CD14-positive monocyte (primary cell): ENCODE measurements at regions not wholly inside any gene's neighbourhood (a gene's known extent, or its start where the extent isn't known, plus 50 kb on each side); places are given as distances from the start of the nearest gene placed in this dataset.

ENCODE experiments used
- DNase-seq, 3 donors: peaks; one replicate each; pipeline ENCODE4 v3.0.0-alpha.2; 2011 to 2022
- H2AFZ ChIP-seq: 2 replicates; pipeline ENCODE4 v1.6.0; 2012; ENCODE audit warnings: mild to moderate bottlenecking, low read depth, low read length, inconsistent platforms; ENCODE audit not compliant: insufficient read depth, poor library complexity, severe bottlenecking
- H3K27ac ChIP-seq, 2 donors: 1 replicate in 1 of 2; 2 replicates in 1 of 2; pipeline ENCODE4 v1.5.1; 2012 to 2013; ENCODE audit warnings: low read length in 2 of 2, control low read depth in 1 of 2, inconsistent platforms in 1 of 2, low read depth in 1 of 2, mild to moderate bottlenecking in 1 of 2
- H3K27me3 ChIP-seq, 2 donors: one replicate each; pipeline versions ENCODE4 v1.6.0 to v1.6.1; 2011 to 2013; ENCODE audit warnings: low read length in 2 of 2; ENCODE audit not compliant: control insufficient read depth in 2 of 2, insufficient read depth in 2 of 2
- H3K36me3 ChIP-seq, 2 donors: replicated peaks in 1 of 2; 1 replicate in 1 of 2; 2 replicates in 1 of 2; pipeline versions ENCODE4 v1.5.1 to v1.6.1; 2012 to 2013; ENCODE audit warnings: low read length in 2 of 2, control low read depth in 1 of 2, inconsistent platforms in 1 of 2, mild to moderate bottlenecking in 1 of 2; ENCODE audit not compliant: insufficient read depth in 2 of 2, control insufficient read depth in 1 of 2
- H3K4me1 ChIP-seq, 2 donors: 1 replicate in 1 of 2; 2 replicates in 1 of 2; pipeline versions ENCODE4 v1.5.1 to v1.6.1; 2012 to 2013; ENCODE audit warnings: low read length in 2 of 2, control low read depth in 1 of 2, inconsistent platforms in 1 of 2, mild to moderate bottlenecking in 1 of 2, moderate library complexity in 1 of 2; ENCODE audit not compliant: insufficient read depth in 2 of 2, control insufficient read depth in 1 of 2
- H3K4me2 ChIP-seq: replicated peaks from 2 replicates; pipeline ENCODE3; 2012; ENCODE audit warnings: low read length, moderate library complexity, mild to moderate bottlenecking; ENCODE audit not compliant: poor library complexity, severe bottlenecking; ENCODE audit errors: extremely low read depth
- H3K4me3 ChIP-seq, 3 experiments: fragments of 200-600 bp in 1 of 3; sonication (generic) in 1 of 3; replicated peaks in 1 of 3; 1 replicate in 2 of 3; 2 replicates in 1 of 3; pipeline ENCODE4 v1.5.1; 2011 to 2013; ENCODE audit warnings: low read length in 3 of 3, mild to moderate bottlenecking in 3 of 3, control low read depth in 2 of 3, low read depth in 2 of 3, inconsistent platforms in 1 of 3, moderate library complexity in 1 of 3
- H3K79me2 ChIP-seq: 2 replicates; pipeline ENCODE4 v1.6.0; 2012; ENCODE audit warnings: mild to moderate bottlenecking, control low read depth, inconsistent platforms, low read length, moderate library complexity; ENCODE audit not compliant: insufficient read depth
- H3K9ac ChIP-seq: 2 replicates; pipeline ENCODE4 v1.6.0; 2017; ENCODE audit warnings: low read length, mild to moderate bottlenecking; ENCODE audit not compliant: insufficient read depth, poor library complexity, severe bottlenecking
- H3K9me3 ChIP-seq, 2 donors: replicated peaks in 1 of 2; 1 replicate in 1 of 2; 2 replicates in 1 of 2; pipeline versions ENCODE4 v1.5.1 to v1.6.1; 2012 to 2013; ENCODE audit warnings: low read length in 2 of 2, control low read depth in 1 of 2; ENCODE audit not compliant: control insufficient read depth in 1 of 2, insufficient read depth in 1 of 2
- H4K20me1 ChIP-seq: 2 replicates; pipeline ENCODE4 v1.6.0; 2012; ENCODE audit warnings: mild to moderate bottlenecking, low read length, control low read depth, moderate library complexity; ENCODE audit not compliant: insufficient read depth
- H3K27ac Mint-ChIP-seq, 7 donors: one replicate each; pipeline ENCODE4 v1.8.0; 2020; ENCODE audit warnings: mild to moderate bottlenecking in 7 of 7, mixed read lengths in 7 of 7, moderate library complexity in 6 of 7, inconsistent platforms in 2 of 7
- H3K27me3 Mint-ChIP-seq, 3 donors: one replicate each; pipeline ENCODE4 v1.8.0; 2021 to 2022; ENCODE audit warnings: low read depth in 3 of 3, mild to moderate bottlenecking in 3 of 3, mixed read lengths in 3 of 3, moderate library complexity in 3 of 3, inconsistent platforms in 1 of 3
- H3K36me3 Mint-ChIP-seq, 2 donors: one replicate each; pipeline ENCODE4 v1.8.0; 2020; ENCODE audit warnings: mixed read lengths in 2 of 2, inconsistent platforms in 1 of 2, mild to moderate bottlenecking in 1 of 2
- H3K4me1 Mint-ChIP-seq: one replicate; pipeline ENCODE4 v1.8.0; 2020; ENCODE audit warnings: mild to moderate bottlenecking, mixed read lengths
- H3K4me3 Mint-ChIP-seq, 2 donors: one replicate each; pipeline ENCODE4 v1.8.0; 2020; ENCODE audit warnings: mild to moderate bottlenecking in 2 of 2, mixed read lengths in 2 of 2, moderate library complexity in 1 of 2
- H3K9me3 Mint-ChIP-seq, 7 donors: one replicate each; pipeline ENCODE4 v1.8.0; 2020 to 2022; ENCODE audit warnings: mixed read lengths in 7 of 7, mild to moderate bottlenecking in 6 of 7, moderate library complexity in 6 of 7, inconsistent platforms in 2 of 7
- CTCF ChIP-seq: fragments of 200-600 bp; IDR thresholded peaks from one replicate; pipeline ENCODE4 v1.8.0; 2022; ENCODE audit warnings: antibody characterized with exemption, mild to moderate bottlenecking
- WGBS: methylation state at CpG from one replicate; pipeline ENCODE4 v1.1.5; 2013; ENCODE audit warnings: missing lambda C conversion rate; ENCODE audit not compliant: insufficient coverage; 5-methylcytosine and 5-hydroxymethylcytosine counted together
- intact Hi-C, 2 donors: fragments of 100-400 bp; cut with micrococcal nuclease; formaldehyde crosslinking; loops; one replicate each; pipeline versions ENCODE4 v1.15.0 to v1.15.1; 2023

DNA sequence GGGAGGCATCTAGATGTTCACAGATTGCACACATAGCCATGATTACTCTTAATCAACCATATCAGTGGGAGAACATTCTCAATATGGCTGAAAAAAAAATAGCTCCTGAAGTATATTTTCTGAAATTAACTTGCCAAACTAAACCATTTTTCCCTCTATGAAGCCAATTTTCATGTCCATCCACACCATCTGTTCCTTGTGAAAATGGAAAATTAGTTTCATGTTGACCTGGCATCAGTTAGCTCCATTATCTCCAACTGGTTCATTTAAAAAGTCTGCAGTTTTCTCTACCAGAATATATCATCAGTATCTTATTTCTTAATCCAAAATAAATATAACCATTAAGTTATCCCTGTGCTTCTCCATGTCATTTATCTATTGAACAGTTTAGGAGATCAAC lies 138.8 kb upstream of the CDH10 start:
- Mint-ChIP-seq H3K36me3 (no peaks in the 10 kb centered on the region), H3K27ac (no peak overlapping the region), H3K4me1 (no peaks in the 10 kb centered on the region), H3K4me3 (no peak overlapping the region), H3K9me3 (peaks cover 0 to 3% (median 2%) of the 10 kb centered on the region in 7 donors), H3K27me3 (no peaks in the 10 kb centered on the region)
- intact Hi-C loops = no loop called here
- H3K27ac ChIP-seq = no peak overlapping the region
- no peak for DNase-seq
- no peak overlapping the region for H3K4me2 ChIP-seq
- no peak overlapping the region for H3K4me3 ChIP-seq
- no peaks in the 10 kb centered on the region for H3K79me2 ChIP-seq
- H2AFZ ChIP-seq = no peak overlapping the region
- no peaks in the 10 kb centered on the region for H3K36me3 ChIP-seq
- H3K4me1 ChIP-seq = no peaks in the 10 kb centered on the region
- no peak for TF ChIP-seq CTCF
- no peaks in the 10 kb centered on the region for H3K27me3 ChIP-seq
- no peaks in the 10 kb centered on the region for H4K20me1 ChIP-seq
- H3K9me3 ChIP-seq = no peaks in the 10 kb centered on the region
- H3K9ac ChIP-seq = no peak overlapping the region

DNA sequence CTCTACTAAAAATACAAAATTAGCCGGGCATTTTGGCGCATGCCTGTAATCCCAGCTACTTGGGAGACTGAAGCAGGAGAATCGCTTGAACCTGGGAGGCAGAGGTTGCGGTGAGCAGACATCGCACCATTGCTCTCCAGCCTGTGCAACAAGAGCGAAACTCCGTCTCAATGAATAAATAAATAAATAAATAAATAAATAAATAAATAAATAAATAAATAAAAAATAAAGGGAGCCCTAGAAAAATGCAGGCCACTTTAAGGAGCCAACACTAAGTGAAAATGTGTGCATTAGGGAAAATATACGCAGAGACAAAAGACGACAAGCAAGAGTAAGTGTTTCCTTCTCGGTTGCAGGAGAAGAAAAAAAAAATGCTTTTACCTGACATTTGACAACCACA lies 132.6 kb upstream of the CDH10 start:
- no peaks in the 10 kb centered on the region for H3K36me3 Mint-ChIP-seq

More for the DNA sequence above, 132.6 kb upstream of the CDH10 start:
- no peak for TF ChIP-seq CTCF
- Mint-ChIP-seq H3K4me1 (no peaks in the 10 kb centered on the region), H3K9me3 (peaks cover 0 to 5% (median 3%) of the 10 kb centered on the region in 7 donors), H3K27me3 (no peaks in the 10 kb centered on the region), H3K4me3 (no peak overlapping the region), H3K27ac (no peak overlapping the region)
- Histone ChIP-seq H3K9me3 (no peaks in the 10 kb centered on the region), H3K27ac (no peak overlapping the region), H3K4me2 (no peak overlapping the region), H3K79me2 (no peaks in the 10 kb centered on the region), H2AFZ (no peak overlapping the region), H3K9ac (no peak overlapping the region), H3K27me3 (no peaks in the 10 kb centered on the region), H3K4me1 (no peaks in the 10 kb centered on the region), H3K4me3 (no peak overlapping the region), H4K20me1 (no peaks in the 10 kb centered on the region), H3K36me3 (no peaks in the 10 kb centered on the region)
- intact Hi-C loops = no loop called here
- 100% methylated on average over 2 of the region's 10 CpGs for WGBS
- no peak for DNase-seq
